GM19324 (cell line): ENCODE measurements at regions not wholly inside any gene's neighbourhood (a gene's known extent, or its start where the extent isn't known, plus 50 kb on each side); places are given as distances from the start of the nearest gene placed in this dataset.

Source experiments
- ATAC-seq: cut with Tn5 transposase; IDR thresholded peaks from one replicate; pipeline ENCODE4 v1.9.1; 2021; ENCODE audit warnings: mild to moderate bottlenecking, moderate library complexity; ENCODE audit not compliant: unreplicated experiment, low FRiP score

GRCh38 chr9:85215416-85215815 lies 526.3 kb downstream of the AGTPBP1 start:
- no peak for ATAC-seq

- no peak for ATAC-seq
Measured at GRCh38 chr9:85213650-85214607, 527.8 kb downstream of the AGTPBP1 start.

- no peak for ATAC-seq
Measured at GRCh38 chr9:85212887-85213286, 528.9 kb downstream of the AGTPBP1 start.

GRCh38 chr9:85212209-85212608 lies 529.5 kb downstream of the AGTPBP1 start:
- ATAC-seq = no peak

GRCh38 chr9:85208666-85209065 lies 533.1 kb downstream of the AGTPBP1 start:
- ATAC-seq = no peak

GRCh38 chr9:85204176-85204575 lies 534.6 kb downstream of the NTRK2 start:
- ATAC-seq = no peak

GRCh38 chr9:85202596-85202995 lies 533.1 kb downstream of the NTRK2 start:
- no peak for ATAC-seq

GRCh38 chr9:85200726-85201404 lies 531.3 kb downstream of the NTRK2 start:
- ATAC-seq = no peak

GRCh38 chr9:85199866-85200495 lies 530.5 kb downstream of the NTRK2 start:
- no peak for ATAC-seq

GRCh38 chr9:85192750-85193149 lies 523.2 kb downstream of the NTRK2 start:
- ATAC-seq = no peak

GRCh38 chr9:85186218-85186585 lies 516.7 kb downstream of the NTRK2 start:
- no peak for ATAC-seq

- no peak for ATAC-seq
Measured at GRCh38 chr9:85185486-85186217, 516.1 kb downstream of the NTRK2 start.

GRCh38 chr9:85182383-85182782 lies 512.9 kb downstream of the NTRK2 start:
- no peak for ATAC-seq

GRCh38 chr9:85178474-85178873 lies 508.9 kb downstream of the NTRK2 start:
- no peak for ATAC-seq

- ATAC-seq = no peak
Measured at GRCh38 chr9:85173967-85174366, 504.4 kb downstream of the NTRK2 start.

- ATAC-seq = no peak
Measured at GRCh38 chr9:85172001-85172978, 502.8 kb downstream of the NTRK2 start.

- ATAC-seq = no peak
Measured at GRCh38 chr9:85171163-85171562, 501.6 kb downstream of the NTRK2 start.

GRCh38 chr9:85168412-85168811 lies 498.9 kb downstream of the NTRK2 start:
- no peak for ATAC-seq

GRCh38 chr9:85167146-85167545 lies 497.6 kb downstream of the NTRK2 start:
- no peak for ATAC-seq
